GM23338 (cell line): ENCODE measurements at regions not wholly inside any gene's neighbourhood (a gene's known extent, or its start where the extent isn't known, plus 50 kb on each side); places are given as distances from the start of the nearest gene placed in this dataset.
"Not testable (repeated sequence)": the region's sequence is repeated elsewhere in the genome, so short reads cannot be mapped to it uniquely, and the experiment has no call there.

Experiments
- ATAC-seq: fragments of 200-7000 bp; cut with Tn5 transposase; 3 replicates; pipeline ENCODE4 v1.9.1; 2020
- DNase-seq: peaks from one replicate; pipeline ENCODE4 v3.0.0-alpha.2; 2015; ENCODE audit warnings: low spot score
- H2AFZ ChIP-seq: fragments of 200-600 bp; sonication (generic); 2 replicates; pipeline ENCODE4 v1.8.0; 2016; ENCODE audit warnings: antibody characterized with exemption, mild to moderate bottlenecking, moderate library complexity
- H3F3A ChIP-seq: fragments of 200-600 bp; sonication (generic); replicated peaks from 2 replicates; pipeline ENCODE4 v1.8.0; 2017; ENCODE audit warnings: antibody characterized with exemption, mixed run types, low read depth
- H3K27ac ChIP-seq: fragments of 200-600 bp; sonication (generic); 2 replicates; pipeline ENCODE4 v1.6.1; 2016; ENCODE audit warnings: low read depth
- H3K27me3 ChIP-seq: fragments of 200-600 bp; sonication (generic); 2 replicates; pipeline ENCODE4 v1.8.0; 2016; ENCODE audit warnings: mild to moderate bottlenecking, mixed run types, moderate library complexity; ENCODE audit not compliant: insufficient read depth
- H3K36me3 ChIP-seq: fragments of 200-600 bp; sonication (generic); 2 replicates; pipeline ENCODE4 v1.8.0; 2016; ENCODE audit warnings: mild to moderate bottlenecking; ENCODE audit not compliant: insufficient read depth
- H3K4me1 ChIP-seq: fragments of 200-600 bp; sonication (generic); 2 replicates; pipeline ENCODE4 v1.8.0; 2016; ENCODE audit warnings: mild to moderate bottlenecking, moderate library complexity; ENCODE audit not compliant: insufficient read depth
- H3K4me2 ChIP-seq: fragments of 200-600 bp; sonication (generic); 2 replicates; pipeline ENCODE4 v1.7.1; 2017; ENCODE audit warnings: mixed run types
- H3K4me3 ChIP-seq: fragments of 200-600 bp; sonication (generic); 2 replicates; pipeline ENCODE4 v1.6.1; 2016; ENCODE audit warnings: mixed run types
- H3K79me2 ChIP-seq: fragments of 200-600 bp; sonication (generic); replicated peaks from 2 replicates; pipeline ENCODE4 v1.8.0; 2017; ENCODE audit warnings: mild to moderate bottlenecking; ENCODE audit not compliant: insufficient read depth
- H3K9me2 ChIP-seq: fragments of 200-600 bp; sonication (generic); 2 replicates; pipeline ENCODE4 v1.8.0; 2017; ENCODE audit not compliant: insufficient read depth
- H4K20me1 ChIP-seq: fragments of 200-600 bp; sonication (generic); replicated peaks from 2 replicates; pipeline ENCODE4 v1.8.0; 2017; ENCODE audit warnings: mild to moderate bottlenecking; ENCODE audit not compliant: insufficient read depth
- H3K27ac Mint-ChIP-seq: 2 replicates; pipeline ENCODE4 v1.8.0; 2020; ENCODE audit warnings: inconsistent platforms, mild to moderate bottlenecking, moderate library complexity, mixed read lengths
- H3K27me3 Mint-ChIP-seq: 3 replicates; pipeline ENCODE4 v1.8.0; 2022; ENCODE audit warnings: low read depth, mild to moderate bottlenecking, moderate library complexity, mixed read lengths, inconsistent platforms; ENCODE audit not compliant: insufficient read depth, poor library complexity
- H3K36me3 Mint-ChIP-seq: 3 replicates; pipeline ENCODE4 v1.8.0; 2021; ENCODE audit warnings: low read depth, mild to moderate bottlenecking, inconsistent platforms, moderate library complexity, mixed read lengths
- H3K4me1 Mint-ChIP-seq: 3 replicates; pipeline ENCODE4 v1.8.0; 2020; ENCODE audit warnings: mild to moderate bottlenecking, inconsistent platforms, mixed read lengths
- H3K4me3 Mint-ChIP-seq: 3 replicates; pipeline ENCODE4 v1.8.0; 2021; ENCODE audit warnings: moderate library complexity, mild to moderate bottlenecking, inconsistent platforms, mixed read lengths
- H3K9me3 Mint-ChIP-seq: 3 replicates; pipeline ENCODE4 v1.8.0; 2020; ENCODE audit warnings: moderate library complexity, mild to moderate bottlenecking, inconsistent platforms, mixed read lengths
- CREB1 ChIP-seq: fragments of 250-450 bp; sonication (Bioruptor Pico); IDR thresholded peaks from 2 replicates; pipeline ENCODE4 v1.5.0; 2020; ENCODE audit warnings: low read depth, mild to moderate bottlenecking, moderate library complexity
- CTCF ChIP-seq, 2 experiments: fragments of 200-600 bp in 1 of 2; sonication (generic) in 1 of 2; conservative IDR thresholded peaks; 2 replicates each; pipeline versions ENCODE4 v1.5.1 to v1.6.1; 2016 to 2017; ENCODE audit warnings: antibody characterized with exemption in 2 of 2, low read depth in 2 of 2, mild to moderate bottlenecking in 2 of 2, moderate library complexity in 1 of 2
- EZH2 ChIP-seq: fragments of 200-600 bp; sonication (generic); IDR thresholded peaks from one replicate; pipeline ENCODE4 v1.8.0; 2017; ENCODE audit warnings: antibody characterized with exemption, mild to moderate bottlenecking, low read depth; ENCODE audit not compliant: unreplicated experiment
- EZH2phosphoT487 ChIP-seq: fragments of 200-600 bp; sonication (generic); IDR thresholded peaks from one replicate; pipeline ENCODE4 v1.8.1; 2018; ENCODE audit warnings: antibody characterized with exemption; ENCODE audit not compliant: unreplicated experiment
- POLR2AphosphoS5 ChIP-seq: IDR thresholded peaks from 2 replicates; pipeline ENCODE4 v1.6.1; 2016; ENCODE audit warnings: antibody characterized with exemption, low read depth
- STAT1 ChIP-seq: IDR thresholded peaks from one replicate; pipeline ENCODE4 v1.6.1; 2016; ENCODE audit warnings: antibody characterized with exemption; ENCODE audit not compliant: unreplicated experiment
- ZNF114 ChIP-seq: fragments of 250-450 bp; sonication (Bioruptor Pico); IDR thresholded peaks from 2 replicates; pipeline ENCODE4 v1.5.0; 2020; ENCODE audit warnings: mild to moderate bottlenecking, moderate library complexity
- ZNF331 ChIP-seq: fragments of 250-450 bp; sonication (Bioruptor Pico); IDR thresholded peaks from 2 replicates; pipeline ENCODE4 v1.5.0; 2020; ENCODE audit warnings: low read depth, mild to moderate bottlenecking, moderate library complexity
- TF ChIP-seq, protein P1 (sequence below): IDR thresholded peaks from 2 replicates; pipeline ENCODE4 v1.6.1; 2016; ENCODE audit warnings: antibody characterized with exemption

- peak overlapping the region; percentile 59; the same call in 1 of the 2 replicates for H2AFZ ChIP-seq
- H3K79me2 ChIP-seq: no peaks in the 10 kb centered on the region
- no peaks in the 10 kb centered on the region for H3K27me3 ChIP-seq
- Mint-ChIP-seq H3K4me3 (no peak overlapping the region), H3K27ac (no peak overlapping the region), H3K27me3 (peaks cover 2% of the 10 kb centered on the region), H3K9me3 (peaks cover 3% of the 10 kb centered on the region; the same call in 1 of the 3 replicates), H3K36me3 (peaks cover 4% of the 10 kb centered on the region), H3K4me1 (no peaks in the 10 kb centered on the region)
- peaks cover 6% of the 10 kb centered on the region for H3K9me2 ChIP-seq
- no peaks in the 10 kb centered on the region for H3K4me1 ChIP-seq
- H3K4me2 ChIP-seq: no peak overlapping the region
- TF ChIP-seq, protein P1, sequence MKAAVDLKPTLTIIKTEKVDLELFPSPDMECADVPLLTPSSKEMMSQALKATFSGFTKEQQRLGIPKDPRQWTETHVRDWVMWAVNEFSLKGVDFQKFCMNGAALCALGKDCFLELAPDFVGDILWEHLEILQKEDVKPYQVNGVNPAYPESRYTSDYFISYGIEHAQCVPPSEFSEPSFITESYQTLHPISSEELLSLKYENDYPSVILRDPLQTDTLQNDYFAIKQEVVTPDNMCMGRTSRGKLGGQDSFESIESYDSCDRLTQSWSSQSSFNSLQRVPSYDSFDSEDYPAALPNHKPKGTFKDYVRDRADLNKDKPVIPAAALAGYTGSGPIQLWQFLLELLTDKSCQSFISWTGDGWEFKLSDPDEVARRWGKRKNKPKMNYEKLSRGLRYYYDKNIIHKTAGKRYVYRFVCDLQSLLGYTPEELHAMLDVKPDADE: no peak
- TF ChIP-seq CTCF (conservative IDR thresholded peaks at IDR 0.05; ENCODE audit: low read depth in 2 of 2): no peak
- no peak for TF ChIP-seq ZNF114 (CRISPR knock-in tag)
- no peak for TF ChIP-seq POLR2AphosphoS5
- no peak for TF ChIP-seq EZH2
- TF ChIP-seq EZH2phosphoT487: no peak
- TF ChIP-seq STAT1: no peak
- no peak for TF ChIP-seq ZNF331
- no peak for TF ChIP-seq CREB1 (CRISPR knock-in tag)
- H3F3A ChIP-seq: no peaks in the 10 kb centered on the region
- DNase-seq (peak; percentile 2), ATAC-seq (peak; percentile 46; the same call in 2 of the 3 replicates)
- no peak overlapping the region for H3K27ac ChIP-seq
- H3K4me3 ChIP-seq: no peak overlapping the region
- no peaks in the 10 kb centered on the region for H3K36me3 ChIP-seq
- H4K20me1 ChIP-seq: no peaks in the 10 kb centered on the region
Observed at GRCh38 chr9:104304925-104305324, 199.1 kb upstream of the OR13F1 start.

DNA sequence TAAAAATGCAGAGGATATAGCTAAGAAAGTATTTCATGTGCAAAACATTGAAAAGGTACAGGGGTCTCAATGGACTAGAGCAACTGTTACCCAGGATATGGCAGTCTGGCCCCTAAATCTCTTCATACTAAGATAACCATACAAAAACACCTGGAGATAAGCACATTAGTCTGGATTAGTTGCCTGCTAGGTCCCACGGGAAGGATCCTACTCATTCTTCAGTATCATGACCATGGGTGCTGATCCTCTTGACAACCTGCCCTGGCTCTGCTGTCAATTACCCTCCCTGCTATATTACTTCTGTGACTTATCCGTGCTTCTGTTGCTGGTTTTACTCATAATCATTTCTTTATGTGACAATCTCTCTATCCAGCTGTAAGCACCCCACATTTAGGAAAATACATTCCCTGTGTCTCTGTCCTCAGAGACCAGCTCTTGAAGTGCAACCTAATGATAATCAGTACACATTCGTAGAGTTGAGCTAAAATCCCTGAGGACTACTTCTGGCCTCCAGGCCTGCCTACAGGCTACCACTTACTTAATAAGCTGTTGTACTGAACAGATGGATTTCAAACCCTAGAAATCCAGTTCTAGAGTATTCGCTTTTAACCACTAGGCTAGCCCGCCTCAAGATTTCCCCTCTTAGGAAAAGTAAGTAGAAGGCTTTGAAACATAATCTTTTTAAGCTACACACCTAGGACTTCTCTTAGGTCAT lies 190.5 kb upstream of the OR13F1 start:
- Histone ChIP-seq H3K27ac (no peak overlapping the region), H4K20me1 (no peaks in the 10 kb centered on the region), H3K36me3 (no peaks in the 10 kb centered on the region), H3F3A (no peaks in the 10 kb centered on the region), H3K79me2 (no peaks in the 10 kb centered on the region), H3K9me2 (no peaks in the 10 kb centered on the region), H3K27me3 (no peaks in the 10 kb centered on the region), H3K4me1 (no peaks in the 10 kb centered on the region), H2AFZ (no peak overlapping the region), H3K4me3 (no peak overlapping the region), H3K4me2 (no peak overlapping the region)
- no peak for TF ChIP-seq ZNF114 (CRISPR knock-in tag)
- H3K4me3 Mint-ChIP-seq: no peak overlapping the region
- peaks cover 25% of the 10 kb centered on the region for H3K9me3 Mint-ChIP-seq
- DNase-seq (no peak), ATAC-seq (no peak)
- no peaks in the 10 kb centered on the region for H3K4me1 Mint-ChIP-seq
- no peak overlapping the region for H3K27ac Mint-ChIP-seq
- H3K36me3 Mint-ChIP-seq: peaks cover 6% of the 10 kb centered on the region; the same call in 1 of the 3 replicates
- H3K27me3 Mint-ChIP-seq: no peaks in the 10 kb centered on the region

DNA sequence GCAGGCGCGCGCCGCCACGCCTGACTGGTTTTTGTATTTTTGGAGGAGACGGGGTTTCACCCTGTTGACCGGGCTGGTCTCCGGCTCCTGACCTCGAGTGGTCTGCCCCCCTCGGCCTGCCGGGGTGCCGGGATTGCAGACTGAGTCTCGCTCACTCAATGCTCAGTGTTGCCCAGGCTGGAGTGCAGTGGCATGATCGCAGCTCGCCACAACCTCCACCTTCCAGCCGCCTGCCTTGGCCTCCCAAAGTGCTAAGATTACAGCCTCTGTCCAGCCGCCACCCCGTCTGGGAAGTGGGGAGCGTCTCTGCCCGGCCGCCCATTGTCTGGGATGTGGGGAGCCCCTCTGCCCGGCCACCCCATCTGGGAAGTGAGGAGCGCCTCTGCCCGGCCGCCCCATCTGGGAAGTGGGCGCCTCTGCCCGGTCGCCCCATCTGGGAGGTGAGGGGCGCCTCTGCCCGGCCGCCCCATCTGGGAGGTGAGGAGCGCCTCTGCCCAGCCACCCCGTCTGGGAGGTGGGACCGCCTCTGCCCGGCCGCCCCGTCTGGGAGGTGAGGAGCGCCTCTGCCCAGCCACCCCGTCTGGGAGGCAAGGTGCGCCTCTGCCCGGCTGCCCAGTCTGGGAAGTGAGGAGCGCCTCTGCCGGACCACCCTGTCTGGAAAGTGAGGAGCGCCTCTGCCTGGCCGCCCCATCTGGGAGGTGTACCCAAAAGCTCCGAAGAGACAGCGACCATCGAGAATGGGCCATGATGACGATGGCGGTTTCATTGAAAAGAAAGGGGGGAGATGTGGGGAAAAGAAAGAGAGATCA lies 187.7 kb upstream of the OR13F1 start:
- H3K4me3 ChIP-seq, H3K27me3 Mint-ChIP-seq, H3K36me3 ChIP-seq, DNase-seq, H3K4me3 Mint-ChIP-seq, H3K36me3 Mint-ChIP-seq, H3K4me1 ChIP-seq, H3K4me2 ChIP-seq, H3K79me2 ChIP-seq, ATAC-seq, H4K20me1 ChIP-seq, H3K27me3 ChIP-seq, H3K4me1 Mint-ChIP-seq, H2AFZ ChIP-seq, H3K27ac Mint-ChIP-seq, H3K27ac ChIP-seq, H3F3A ChIP-seq, H3K9me2 ChIP-seq: not testable (repeated sequence)
- H3K9me3 Mint-ChIP-seq: peaks cover 25% of the 10 kb centered on the region
